VCaP (cell line): ENCODE measurements at regions not wholly inside any gene's neighbourhood (a gene's known extent, or its start where the extent isn't known, plus 50 kb on each side); places are given as distances from the start of the nearest gene placed in this dataset.

Experiments used
- H3K27ac ChIP-seq: fragments of 450-650 bp; 2 replicates; pipeline ENCODE4 v1.5.1; 2017
- TF ChIP-seq, protein P1 (sequence below): fragments of 450-650 bp; conservative IDR thresholded peaks from 2 replicates; pipeline ENCODE4 v1.5.1; 2017; ENCODE audit warnings: mild to moderate bottlenecking, moderate library complexity

DNA sequence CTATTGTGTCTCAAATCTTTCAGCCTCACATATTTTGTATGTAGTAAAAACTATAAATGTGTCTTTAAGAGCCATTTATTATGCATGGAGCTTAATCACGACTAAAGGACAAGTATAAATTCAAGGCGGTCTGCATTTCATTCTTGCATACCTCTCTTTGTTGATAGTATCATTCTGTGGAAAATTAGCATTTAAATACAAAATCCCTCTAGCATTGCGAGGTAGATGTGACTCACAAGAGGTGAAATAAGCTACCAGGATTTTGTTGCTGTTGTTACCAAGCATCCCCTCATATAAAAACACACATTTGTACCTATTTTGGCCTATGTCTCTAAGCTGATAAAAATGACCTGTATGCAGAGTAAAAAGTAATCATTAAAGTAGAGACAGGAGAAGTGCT, 537.4 kb upstream of the LUZP2 start:
- no peak overlapping the region for H3K27ac ChIP-seq
- TF ChIP-seq, protein P1, sequence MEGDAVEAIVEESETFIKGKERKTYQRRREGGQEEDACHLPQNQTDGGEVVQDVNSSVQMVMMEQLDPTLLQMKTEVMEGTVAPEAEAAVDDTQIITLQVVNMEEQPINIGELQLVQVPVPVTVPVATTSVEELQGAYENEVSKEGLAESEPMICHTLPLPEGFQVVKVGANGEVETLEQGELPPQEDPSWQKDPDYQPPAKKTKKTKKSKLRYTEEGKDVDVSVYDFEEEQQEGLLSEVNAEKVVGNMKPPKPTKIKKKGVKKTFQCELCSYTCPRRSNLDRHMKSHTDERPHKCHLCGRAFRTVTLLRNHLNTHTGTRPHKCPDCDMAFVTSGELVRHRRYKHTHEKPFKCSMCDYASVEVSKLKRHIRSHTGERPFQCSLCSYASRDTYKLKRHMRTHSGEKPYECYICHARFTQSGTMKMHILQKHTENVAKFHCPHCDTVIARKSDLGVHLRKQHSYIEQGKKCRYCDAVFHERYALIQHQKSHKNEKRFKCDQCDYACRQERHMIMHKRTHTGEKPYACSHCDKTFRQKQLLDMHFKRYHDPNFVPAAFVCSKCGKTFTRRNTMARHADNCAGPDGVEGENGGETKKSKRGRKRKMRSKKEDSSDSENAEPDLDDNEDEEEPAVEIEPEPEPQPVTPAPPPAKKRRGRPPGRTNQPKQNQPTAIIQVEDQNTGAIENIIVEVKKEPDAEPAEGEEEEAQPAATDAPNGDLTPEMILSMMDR = no peak

GRCh38 chr11:23961503-23962338, 535.1 kb upstream of the LUZP2 start:
- TF ChIP-seq, protein P1 = no peak
- no peak overlapping the region for H3K27ac ChIP-seq

- no peak overlapping the region for H3K27ac ChIP-seq
- TF ChIP-seq, protein P1 = no peak
Observed at GRCh38 chr11:23973244-23973643, 523.6 kb upstream of the LUZP2 start.

DNA sequence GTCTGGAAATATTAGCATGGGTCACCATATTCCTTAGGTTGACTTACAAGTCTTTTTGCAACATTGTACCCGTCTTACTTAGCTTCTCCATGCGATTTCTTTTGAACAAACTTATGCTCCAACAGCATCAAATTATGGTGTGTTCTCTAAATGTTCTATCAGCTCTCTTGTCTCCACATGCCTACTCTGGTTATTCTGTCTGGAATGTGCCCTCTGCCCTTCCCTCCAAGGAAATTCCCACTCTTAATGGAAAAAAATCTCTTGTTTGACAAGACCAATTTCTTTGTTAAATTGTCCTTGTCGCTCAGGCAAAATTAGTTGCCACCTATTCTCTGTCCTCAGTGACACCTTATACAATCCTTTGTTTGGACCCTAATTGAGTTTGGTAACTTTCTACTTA, 522.8 kb upstream of the LUZP2 start:
- H3K27ac ChIP-seq = no peak overlapping the region
- TF ChIP-seq, protein P1 = no peak

DNA sequence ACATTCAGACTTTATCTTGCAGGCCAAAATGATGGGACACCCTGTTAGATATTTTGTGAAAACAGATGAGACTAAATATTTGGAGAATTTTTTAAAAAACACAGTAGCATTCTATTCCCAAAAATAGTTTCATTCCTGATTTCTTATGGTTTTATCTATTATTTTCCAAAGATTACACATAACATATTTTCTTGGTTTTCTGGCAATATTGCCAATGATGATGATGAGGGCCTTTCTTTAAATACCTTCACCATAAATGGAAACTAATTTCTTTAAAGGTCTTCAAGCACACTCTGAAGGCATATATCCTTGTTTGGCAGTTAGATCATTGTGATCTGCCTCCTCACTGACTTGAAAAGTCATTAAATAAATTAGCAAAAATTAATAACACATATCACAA, 522.3 kb upstream of the LUZP2 start:
- no peak overlapping the region for H3K27ac ChIP-seq
- TF ChIP-seq, protein P1 = no peak

DNA sequence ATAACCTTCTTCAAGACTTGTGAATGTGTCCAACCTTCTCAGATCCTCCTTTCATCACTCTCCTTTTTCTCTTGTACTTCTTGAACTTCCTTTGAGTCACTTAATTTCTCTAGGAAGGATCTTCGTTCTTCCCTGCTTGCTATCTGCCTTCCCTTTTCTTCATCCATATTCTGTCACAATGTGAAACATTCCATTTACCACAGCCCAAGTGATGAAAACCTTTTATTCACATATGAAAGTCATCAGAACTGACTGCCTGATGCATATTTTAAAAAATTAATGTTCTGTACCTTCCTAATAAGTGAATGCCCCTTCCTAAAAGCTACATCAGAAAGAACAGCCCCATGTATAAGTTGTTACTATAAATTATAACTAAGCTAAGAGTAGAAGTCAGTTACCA, 520.4 kb upstream of the LUZP2 start:
- TF ChIP-seq, protein P1 = no peak
- no peak overlapping the region for H3K27ac ChIP-seq

DNA sequence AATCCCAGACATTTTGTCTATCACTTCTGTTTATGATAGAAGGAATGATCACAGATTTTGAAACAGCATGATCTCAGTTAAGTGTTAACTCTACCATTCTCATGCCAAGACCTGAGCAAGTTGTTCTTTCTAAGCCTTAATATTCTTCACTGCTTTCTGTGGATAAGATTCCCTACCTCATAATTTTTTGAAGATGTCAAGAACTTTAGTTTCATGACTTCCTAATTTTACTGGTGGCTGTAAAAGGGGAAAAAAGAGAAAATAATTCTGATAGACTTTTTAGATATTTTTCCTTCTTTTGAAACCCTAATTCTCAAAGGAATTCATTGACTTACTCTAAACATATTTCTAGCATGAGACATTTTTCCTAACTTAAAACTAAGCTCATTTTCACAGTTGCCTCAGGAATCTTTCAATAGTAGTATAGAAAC, 520.0 kb upstream of the LUZP2 start:
- TF ChIP-seq, protein P1 = no peak
- H3K27ac ChIP-seq = no peak overlapping the region
